ENCODE measurements at regions not wholly inside any gene's neighbourhood (a gene's known extent, or its start where the extent isn't known, plus 50 kb on each side); places are given as distances from the start of the nearest gene placed in this dataset.

- Mint-ChIP-seq H3K4me1 (ENCODE audit: low read depth, unreplicated experiment) (no peaks in the 10 kb centered on the region), H3K36me3 (ENCODE audit: insufficient read depth, unreplicated experiment) (no peaks in the 10 kb centered on the region), H3K27ac (ENCODE audit: unreplicated experiment) (no peak overlapping the region), H3K27me3 (ENCODE audit: unreplicated experiment) (peaks cover 84% of the 10 kb centered on the region), H3K4me3 (ENCODE audit: low read depth, unreplicated experiment) (no peak overlapping the region), H3K9me3 (ENCODE audit: low read depth, unreplicated experiment) (peaks cover 5% of the 10 kb centered on the region)
- no peak for TF ChIP-seq CTCF (IDR thresholded peaks at IDR 0.05; ENCODE audit: unreplicated experiment)
- intact Hi-C loops (cut with micrococcal nuclease; ENCODE audit: unreplicated experiment): no loop called here
- CTCF ChIA-PET: interaction anchor here (0.6 kb wide), 1 partner anchor 31 kb away, joined by 4 read pairs; no protein-coding TSS in a partner anchor
- no TSS peak for BruUV-seq (replicated peaks)
- no peak for DNase-seq
These were observed 108.2 kb upstream of the OLIG2 start for GRCh38 chr21:32917362-32918135.

- H3K4me3 Mint-ChIP-seq (ENCODE audit: low read depth, unreplicated experiment): no peak overlapping the region
- H3K27ac Mint-ChIP-seq (ENCODE audit: unreplicated experiment): no peak overlapping the region
- no TSS peak for BruUV-seq (replicated peaks)
These were observed 107.1 kb upstream of the OLIG2 start for GRCh38 chr21:32918478-32919120.

GRCh38 chr21:32920474-32920873 is 105.3 kb upstream of the OLIG2 start:
- Mint-ChIP-seq H3K4me3 (ENCODE audit: low read depth, unreplicated experiment) (no peak overlapping the region), H3K9me3 (ENCODE audit: low read depth, unreplicated experiment) (peaks cover 5% of the 10 kb centered on the region), H3K36me3 (ENCODE audit: insufficient read depth, unreplicated experiment) (no peaks in the 10 kb centered on the region), H3K27me3 (ENCODE audit: unreplicated experiment) (peaks cover 93% of the 10 kb centered on the region), H3K27ac (ENCODE audit: unreplicated experiment) (no peak overlapping the region), H3K4me1 (ENCODE audit: low read depth, unreplicated experiment) (no peaks in the 10 kb centered on the region)
- CTCF ChIA-PET: no interaction called here
- intact Hi-C loops (cut with micrococcal nuclease; ENCODE audit: unreplicated experiment): no loop called here
- TF ChIP-seq CTCF (IDR thresholded peaks at IDR 0.05; ENCODE audit: unreplicated experiment): no peak
- DNase-seq: no peak
- BruUV-seq (replicated peaks): no TSS peak

More at GRCh38 chr21:32918478-32919120, 107.1 kb upstream of the OLIG2 start:
- Mint-ChIP-seq H3K27me3 (ENCODE audit: unreplicated experiment) (peaks cover 93% of the 10 kb centered on the region), H3K9me3 (ENCODE audit: low read depth, unreplicated experiment) (peaks cover 5% of the 10 kb centered on the region), H3K36me3 (ENCODE audit: insufficient read depth, unreplicated experiment) (no peaks in the 10 kb centered on the region), H3K4me1 (ENCODE audit: low read depth, unreplicated experiment) (no peaks in the 10 kb centered on the region)
- intact Hi-C loops (cut with micrococcal nuclease; ENCODE audit: unreplicated experiment): no loop called here
- no peak for TF ChIP-seq CTCF (IDR thresholded peaks at IDR 0.05; ENCODE audit: unreplicated experiment)
- no peak for DNase-seq
- CTCF ChIA-PET: interaction anchor here (0.6 to 0.7 kb wide), 2 partner anchors 32 to 59 kb away, joined by 3 to 4 read pairs; no protein-coding TSS in a partner anchor

GRCh38 chr21:32921632-32922230 is 104.0 kb upstream of the OLIG2 start:
- Mint-ChIP-seq H3K27ac (ENCODE audit: unreplicated experiment) (no peak overlapping the region), H3K4me1 (ENCODE audit: low read depth, unreplicated experiment) (no peaks in the 10 kb centered on the region), H3K27me3 (ENCODE audit: unreplicated experiment) (peaks cover 81% of the 10 kb centered on the region), H3K4me3 (ENCODE audit: low read depth, unreplicated experiment) (no peak overlapping the region), H3K9me3 (ENCODE audit: low read depth, unreplicated experiment) (peaks cover 7% of the 10 kb centered on the region), H3K36me3 (ENCODE audit: insufficient read depth, unreplicated experiment) (no peaks in the 10 kb centered on the region)
- DNase-seq: peak; percentile 24
- BruUV-seq (replicated peaks): no TSS peak
- intact Hi-C loops (cut with micrococcal nuclease; ENCODE audit: unreplicated experiment): no loop called here
- CTCF ChIA-PET: no interaction called here
- peak; percentile 20 for TF ChIP-seq CTCF (IDR thresholded peaks at IDR 0.05; ENCODE audit: unreplicated experiment)
